ENCODE measurements at regions not wholly inside any gene's neighbourhood (a gene's known extent, or its start where the extent isn't known, plus 50 kb on each side); places are given as distances from the start of the nearest gene placed in this dataset.

DNA sequence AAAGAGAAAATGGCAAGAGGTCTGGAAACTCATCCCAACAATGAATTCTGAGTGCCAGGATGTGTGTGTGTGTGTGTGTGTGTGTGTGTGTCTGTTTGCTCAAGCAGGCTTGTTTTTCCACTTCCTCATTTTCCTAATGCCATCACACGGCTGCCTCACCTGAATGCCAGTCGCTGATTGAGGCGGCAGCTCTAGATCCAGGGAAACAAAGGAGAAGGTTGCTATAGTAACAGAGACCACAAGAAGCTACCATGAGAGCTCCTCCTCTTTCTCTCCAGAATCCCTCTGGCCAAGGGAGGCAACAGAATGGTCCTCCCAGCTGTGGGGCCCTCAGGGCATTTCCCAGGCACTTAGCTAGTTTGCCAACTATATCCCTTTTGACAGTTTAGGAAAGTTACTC is 241.1 kb upstream of the TSHZ2 start:
- WGBS = 56% methylated on average over 3 of the region's 3 CpGs
- H3K4me1 ChIP-seq (ENCODE audit: control insufficient read depth in 4 of 4, insufficient read depth in 4 of 4, low read length in 3 of 4) = no peaks in the 10 kb centered on the region
- no peak overlapping the region for H3K4me3 ChIP-seq (ENCODE audit: low read depth in 1 of 3, low read length in 3 of 3)
- DNase-seq (ENCODE audit: low spot score) = no peak
- H3K9me3 ChIP-seq (ENCODE audit: control insufficient read depth in 4 of 4, low read length in 3 of 4) = peaks cover 0 to 7% (median 0%) of the 10 kb centered on the region in 4 donors
- H3K27ac ChIP-seq (ENCODE audit: low read depth in 1 of 2, low read length in 2 of 2) = no peak overlapping the region
- no peak for TF ChIP-seq HNF4A (conservative IDR thresholded peaks at IDR 0.05)
- H3K27me3 ChIP-seq (ENCODE audit: control insufficient read depth in 4 of 4, insufficient read depth in 4 of 4, low read length in 3 of 4) = no peaks in the 10 kb centered on the region
- no peak overlapping the region for H3K9ac ChIP-seq (ENCODE audit: low read depth in 1 of 2, low read length in 2 of 2)
- no peaks in the 10 kb centered on the region for H3K36me3 ChIP-seq (ENCODE audit: control insufficient read depth in 4 of 4, insufficient read depth in 3 of 4, low read depth in 1 of 4, low read length in 3 of 4)

DNA sequence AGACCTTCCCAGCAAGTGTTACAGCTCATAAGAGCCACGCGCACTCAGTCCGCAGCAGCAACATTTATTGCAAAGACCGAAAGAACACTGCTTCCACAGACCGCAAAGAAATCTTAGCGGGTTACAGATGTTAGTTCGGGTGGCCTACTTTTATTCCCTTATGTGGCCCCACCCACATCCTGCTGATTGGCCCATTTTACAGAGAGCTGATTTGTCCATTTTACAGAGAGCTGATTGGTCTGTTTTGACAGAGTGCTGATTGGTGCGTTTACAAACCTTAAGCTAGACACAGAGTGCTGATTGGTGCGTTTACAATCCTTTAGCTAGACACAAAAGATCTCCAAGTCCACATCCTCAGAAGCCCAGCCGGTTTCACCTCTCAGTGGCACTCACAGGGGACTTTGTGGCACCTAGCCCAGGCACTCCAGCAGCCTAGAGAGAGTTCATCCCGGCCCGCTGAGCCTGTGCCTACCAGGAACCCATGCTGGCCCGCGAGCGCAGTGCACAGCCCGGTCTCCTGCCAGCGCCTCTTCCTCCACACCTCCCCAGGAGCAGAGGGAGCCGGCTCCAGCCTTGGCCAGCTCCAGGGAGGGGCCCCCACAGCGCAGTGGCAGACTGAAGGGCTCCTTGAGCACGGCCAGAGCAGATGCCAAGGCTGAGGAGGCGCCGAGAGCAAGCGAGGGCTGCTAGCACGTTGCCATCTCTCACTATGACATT is 244.3 kb upstream of the TSHZ2 start:
- Histone ChIP-seq H3K9ac (ENCODE audit: low read depth in 1 of 2, low read length in 2 of 2) (no peak overlapping the region), H3K27me3 (ENCODE audit: control insufficient read depth in 4 of 4, insufficient read depth in 4 of 4, low read length in 3 of 4) (no peaks in the 10 kb centered on the region), H3K27ac (ENCODE audit: low read depth in 1 of 2, low read length in 2 of 2) (no peak overlapping the region), H3K4me1 (ENCODE audit: control insufficient read depth in 4 of 4, insufficient read depth in 4 of 4, low read length in 3 of 4) (no peaks in the 10 kb centered on the region), H3K9me3 (ENCODE audit: control insufficient read depth in 4 of 4, low read length in 3 of 4) (peaks cover 0 to 7% (median 0%) of the 10 kb centered on the region in 4 donors), H3K4me3 (ENCODE audit: low read depth in 1 of 3, low read length in 3 of 3) (no peak overlapping the region), H3K36me3 (ENCODE audit: control insufficient read depth in 4 of 4, insufficient read depth in 3 of 4, low read depth in 1 of 4, low read length in 3 of 4) (no peaks in the 10 kb centered on the region)
- DNase-seq (ENCODE audit: low spot score) = no peak
- no peak for TF ChIP-seq SP1 (IDR thresholded peaks at IDR 0.05)
- 88% methylated on average over 24 of the region's 24 CpGs for WGBS

DNA sequence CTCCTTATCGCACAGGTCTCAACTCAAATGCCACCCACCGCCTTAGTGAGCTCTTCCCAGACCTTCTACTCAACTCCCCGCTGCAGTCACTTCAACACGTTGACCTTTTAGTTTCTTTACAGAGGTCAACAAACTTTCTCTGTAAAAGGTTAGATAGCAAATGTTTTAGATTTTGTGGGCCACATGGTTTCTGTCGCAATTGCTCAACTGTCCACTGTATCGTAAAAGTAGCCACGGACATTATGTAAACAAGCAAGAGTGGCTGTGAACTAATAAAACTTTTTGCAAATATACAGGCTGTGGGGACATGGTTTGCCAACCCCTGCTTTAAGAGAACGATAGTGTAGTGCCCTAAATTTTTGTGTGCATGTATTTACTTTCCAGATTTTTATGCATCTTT is 247.6 kb upstream of the TSHZ2 start:
- Histone ChIP-seq H3K9me3 (ENCODE audit: control insufficient read depth in 4 of 4, low read length in 3 of 4) (no peaks in the 10 kb centered on the region), H3K27ac (ENCODE audit: low read depth in 1 of 2, low read length in 2 of 2) (no peak overlapping the region), H3K9ac (ENCODE audit: low read depth in 1 of 2, low read length in 2 of 2) (no peak overlapping the region), H3K27me3 (ENCODE audit: control insufficient read depth in 4 of 4, insufficient read depth in 4 of 4, low read length in 3 of 4) (no peaks in the 10 kb centered on the region), H3K4me3 (ENCODE audit: low read depth in 1 of 3, low read length in 3 of 3) (no peak overlapping the region), H3K4me1 (ENCODE audit: control insufficient read depth in 4 of 4, insufficient read depth in 4 of 4, low read length in 3 of 4) (no peaks in the 10 kb centered on the region), H3K36me3 (ENCODE audit: control insufficient read depth in 4 of 4, insufficient read depth in 3 of 4, low read depth in 1 of 4, low read length in 3 of 4) (no peaks in the 10 kb centered on the region)
- TF ChIP-seq, protein P1, sequence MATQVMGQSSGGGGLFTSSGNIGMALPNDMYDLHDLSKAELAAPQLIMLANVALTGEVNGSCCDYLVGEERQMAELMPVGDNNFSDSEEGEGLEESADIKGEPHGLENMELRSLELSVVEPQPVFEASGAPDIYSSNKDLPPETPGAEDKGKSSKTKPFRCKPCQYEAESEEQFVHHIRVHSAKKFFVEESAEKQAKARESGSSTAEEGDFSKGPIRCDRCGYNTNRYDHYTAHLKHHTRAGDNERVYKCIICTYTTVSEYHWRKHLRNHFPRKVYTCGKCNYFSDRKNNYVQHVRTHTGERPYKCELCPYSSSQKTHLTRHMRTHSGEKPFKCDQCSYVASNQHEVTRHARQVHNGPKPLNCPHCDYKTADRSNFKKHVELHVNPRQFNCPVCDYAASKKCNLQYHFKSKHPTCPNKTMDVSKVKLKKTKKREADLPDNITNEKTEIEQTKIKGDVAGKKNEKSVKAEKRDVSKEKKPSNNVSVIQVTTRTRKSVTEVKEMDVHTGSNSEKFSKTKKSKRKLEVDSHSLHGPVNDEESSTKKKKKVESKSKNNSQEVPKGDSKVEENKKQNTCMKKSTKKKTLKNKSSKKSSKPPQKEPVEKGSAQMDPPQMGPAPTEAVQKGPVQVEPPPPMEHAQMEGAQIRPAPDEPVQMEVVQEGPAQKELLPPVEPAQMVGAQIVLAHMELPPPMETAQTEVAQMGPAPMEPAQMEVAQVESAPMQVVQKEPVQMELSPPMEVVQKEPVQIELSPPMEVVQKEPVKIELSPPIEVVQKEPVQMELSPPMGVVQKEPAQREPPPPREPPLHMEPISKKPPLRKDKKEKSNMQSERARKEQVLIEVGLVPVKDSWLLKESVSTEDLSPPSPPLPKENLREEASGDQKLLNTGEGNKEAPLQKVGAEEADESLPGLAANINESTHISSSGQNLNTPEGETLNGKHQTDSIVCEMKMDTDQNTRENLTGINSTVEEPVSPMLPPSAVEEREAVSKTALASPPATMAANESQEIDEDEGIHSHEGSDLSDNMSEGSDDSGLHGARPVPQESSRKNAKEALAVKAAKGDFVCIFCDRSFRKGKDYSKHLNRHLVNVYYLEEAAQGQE (IDR thresholded peaks at IDR 0.05) = no peak
- no peak for TF ChIP-seq RAD21 (IDR thresholded peaks at IDR 0.05)
- no peak for TF ChIP-seq SP1 (IDR thresholded peaks at IDR 0.05)
- TF ChIP-seq HNF4G (IDR thresholded peaks at IDR 0.05) = no peak
- no peak for TF ChIP-seq NR2F2 (IDR thresholded peaks at IDR 0.05)
- TF ChIP-seq, protein P2, sequence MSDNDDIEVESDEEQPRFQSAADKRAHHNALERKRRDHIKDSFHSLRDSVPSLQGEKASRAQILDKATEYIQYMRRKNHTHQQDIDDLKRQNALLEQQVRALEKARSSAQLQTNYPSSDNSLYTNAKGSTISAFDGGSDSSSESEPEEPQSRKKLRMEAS (IDR thresholded peaks at IDR 0.05) = no peak
- no peak for TF ChIP-seq JUND (IDR thresholded peaks at IDR 0.05)
- TF ChIP-seq, protein P3, sequence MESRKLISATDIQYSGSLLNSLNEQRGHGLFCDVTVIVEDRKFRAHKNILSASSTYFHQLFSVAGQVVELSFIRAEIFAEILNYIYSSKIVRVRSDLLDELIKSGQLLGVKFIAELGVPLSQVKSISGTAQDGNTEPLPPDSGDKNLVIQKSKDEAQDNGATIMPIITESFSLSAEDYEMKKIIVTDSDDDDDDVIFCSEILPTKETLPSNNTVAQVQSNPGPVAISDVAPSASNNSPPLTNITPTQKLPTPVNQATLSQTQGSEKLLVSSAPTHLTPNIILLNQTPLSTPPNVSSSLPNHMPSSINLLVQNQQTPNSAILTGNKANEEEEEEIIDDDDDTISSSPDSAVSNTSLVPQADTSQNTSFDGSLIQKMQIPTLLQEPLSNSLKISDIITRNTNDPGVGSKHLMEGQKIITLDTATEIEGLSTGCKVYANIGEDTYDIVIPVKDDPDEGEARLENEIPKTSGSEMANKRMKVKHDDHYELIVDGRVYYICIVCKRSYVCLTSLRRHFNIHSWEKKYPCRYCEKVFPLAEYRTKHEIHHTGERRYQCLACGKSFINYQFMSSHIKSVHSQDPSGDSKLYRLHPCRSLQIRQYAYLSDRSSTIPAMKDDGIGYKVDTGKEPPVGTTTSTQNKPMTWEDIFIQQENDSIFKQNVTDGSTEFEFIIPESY (IDR thresholded peaks at IDR 0.05) = no peak
- no peak for TF ChIP-seq HNF4A (conservative IDR thresholded peaks at IDR 0.05)
- TF ChIP-seq, protein P4, sequence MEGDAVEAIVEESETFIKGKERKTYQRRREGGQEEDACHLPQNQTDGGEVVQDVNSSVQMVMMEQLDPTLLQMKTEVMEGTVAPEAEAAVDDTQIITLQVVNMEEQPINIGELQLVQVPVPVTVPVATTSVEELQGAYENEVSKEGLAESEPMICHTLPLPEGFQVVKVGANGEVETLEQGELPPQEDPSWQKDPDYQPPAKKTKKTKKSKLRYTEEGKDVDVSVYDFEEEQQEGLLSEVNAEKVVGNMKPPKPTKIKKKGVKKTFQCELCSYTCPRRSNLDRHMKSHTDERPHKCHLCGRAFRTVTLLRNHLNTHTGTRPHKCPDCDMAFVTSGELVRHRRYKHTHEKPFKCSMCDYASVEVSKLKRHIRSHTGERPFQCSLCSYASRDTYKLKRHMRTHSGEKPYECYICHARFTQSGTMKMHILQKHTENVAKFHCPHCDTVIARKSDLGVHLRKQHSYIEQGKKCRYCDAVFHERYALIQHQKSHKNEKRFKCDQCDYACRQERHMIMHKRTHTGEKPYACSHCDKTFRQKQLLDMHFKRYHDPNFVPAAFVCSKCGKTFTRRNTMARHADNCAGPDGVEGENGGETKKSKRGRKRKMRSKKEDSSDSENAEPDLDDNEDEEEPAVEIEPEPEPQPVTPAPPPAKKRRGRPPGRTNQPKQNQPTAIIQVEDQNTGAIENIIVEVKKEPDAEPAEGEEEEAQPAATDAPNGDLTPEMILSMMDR (IDR thresholded peaks at IDR 0.05; ENCODE audit: low read depth, low read length, missing input control) = no peak
- no peak for DNase-seq (ENCODE audit: low spot score)
- WGBS = 34% methylated on average over 8 of the region's 8 CpGs
